Right ventricle myocardium superior (tissue), 1 donor: ENCODE measurements at regions not wholly inside any gene's neighbourhood (a gene's known extent, or its start where the extent isn't known, plus 50 kb on each side); places are given as distances from the start of the nearest gene placed in this dataset.
"Not testable (repeated sequence)": the region's sequence is repeated elsewhere in the genome, so short reads cannot be mapped to it uniquely, and the experiment has no call there.

ENCODE experiments used
- ATAC-seq: fragments of 200-7000 bp; cut with Tn5 transposase; one replicate; pipeline ENCODE4 v1.9.1; 2020; ENCODE audit warnings: mild to moderate bottlenecking; ENCODE audit not compliant: poor library complexity
- DNase-seq: peaks from one replicate; pipeline ENCODE4 v3.0.0-alpha.2; 2020
- intact Hi-C: fragments of 100-400 bp; cut with DNase I; formaldehyde crosslinking; loops from one replicate; pipeline ENCODE4 v1.11.2; 2022
- donor health status: DM: no; HTN: yes; CAD: no; lungs with severe emphysema.

DNA sequence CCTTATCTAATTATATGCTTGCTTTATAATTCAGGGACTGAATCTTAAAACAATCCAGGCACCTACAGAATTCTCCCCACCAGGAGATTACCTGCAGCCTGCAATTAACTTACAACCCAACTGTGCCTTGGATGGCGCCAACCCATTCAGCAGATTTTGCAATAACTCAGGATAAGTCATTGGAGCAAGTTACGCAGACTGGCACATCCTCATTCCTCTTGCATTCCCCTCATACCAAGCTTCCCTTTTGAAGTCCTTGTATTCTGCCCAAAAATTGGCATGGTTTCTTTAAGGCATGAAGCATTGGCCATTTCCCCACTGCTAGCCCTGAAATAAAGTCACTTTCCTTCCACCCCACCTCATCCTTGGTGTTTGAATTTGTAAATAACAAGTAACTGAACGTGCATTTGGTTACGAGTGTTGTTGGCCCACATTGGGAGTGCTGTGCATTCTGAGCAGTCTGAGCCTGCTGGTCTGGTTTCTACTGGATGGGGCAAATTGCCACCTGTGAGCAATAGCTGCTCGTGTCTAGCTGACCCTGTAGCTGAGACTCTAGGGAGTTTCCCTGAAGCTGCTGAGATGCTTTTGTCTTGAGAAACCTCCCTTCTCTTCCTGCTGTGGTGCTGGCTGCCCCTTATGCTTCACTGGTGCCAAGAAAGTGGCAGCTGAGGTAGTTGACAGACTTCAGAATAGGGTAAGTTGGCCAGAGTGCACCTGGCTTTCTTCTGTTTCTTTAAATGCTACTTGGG is 99.2 kb upstream of the SCAF11 start:
- intact Hi-C loops: no loop called here
- DNase-seq: no peak
- ATAC-seq: no peak

DNA sequence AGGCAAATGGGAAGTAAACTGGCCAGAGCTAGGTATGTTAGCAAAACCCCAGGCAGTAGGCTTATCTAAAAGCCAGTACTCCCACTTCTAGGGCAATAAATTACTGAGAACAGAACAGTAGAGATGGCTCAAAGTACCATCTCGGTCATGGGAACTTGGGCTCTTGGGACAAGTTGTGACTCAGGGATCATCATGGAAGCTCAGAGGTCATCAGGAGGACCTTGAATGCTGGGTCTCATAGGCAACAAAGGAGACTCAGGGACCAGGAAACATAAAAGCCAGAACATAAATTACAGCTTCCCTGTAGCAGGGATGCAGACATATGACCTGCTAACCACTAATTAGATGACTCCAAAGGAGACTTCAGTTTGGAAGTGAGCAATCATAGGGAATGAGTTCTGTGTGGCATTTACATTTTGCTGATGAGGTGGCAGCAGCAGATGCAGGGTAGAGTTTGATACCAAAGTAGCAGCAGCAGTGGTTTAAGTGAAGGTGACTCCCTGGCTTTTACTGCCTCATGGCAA is 97.6 kb upstream of the SCAF11 start:
- intact Hi-C loops: no loop called here
- DNase-seq (no peak), ATAC-seq (no peak)

DNA sequence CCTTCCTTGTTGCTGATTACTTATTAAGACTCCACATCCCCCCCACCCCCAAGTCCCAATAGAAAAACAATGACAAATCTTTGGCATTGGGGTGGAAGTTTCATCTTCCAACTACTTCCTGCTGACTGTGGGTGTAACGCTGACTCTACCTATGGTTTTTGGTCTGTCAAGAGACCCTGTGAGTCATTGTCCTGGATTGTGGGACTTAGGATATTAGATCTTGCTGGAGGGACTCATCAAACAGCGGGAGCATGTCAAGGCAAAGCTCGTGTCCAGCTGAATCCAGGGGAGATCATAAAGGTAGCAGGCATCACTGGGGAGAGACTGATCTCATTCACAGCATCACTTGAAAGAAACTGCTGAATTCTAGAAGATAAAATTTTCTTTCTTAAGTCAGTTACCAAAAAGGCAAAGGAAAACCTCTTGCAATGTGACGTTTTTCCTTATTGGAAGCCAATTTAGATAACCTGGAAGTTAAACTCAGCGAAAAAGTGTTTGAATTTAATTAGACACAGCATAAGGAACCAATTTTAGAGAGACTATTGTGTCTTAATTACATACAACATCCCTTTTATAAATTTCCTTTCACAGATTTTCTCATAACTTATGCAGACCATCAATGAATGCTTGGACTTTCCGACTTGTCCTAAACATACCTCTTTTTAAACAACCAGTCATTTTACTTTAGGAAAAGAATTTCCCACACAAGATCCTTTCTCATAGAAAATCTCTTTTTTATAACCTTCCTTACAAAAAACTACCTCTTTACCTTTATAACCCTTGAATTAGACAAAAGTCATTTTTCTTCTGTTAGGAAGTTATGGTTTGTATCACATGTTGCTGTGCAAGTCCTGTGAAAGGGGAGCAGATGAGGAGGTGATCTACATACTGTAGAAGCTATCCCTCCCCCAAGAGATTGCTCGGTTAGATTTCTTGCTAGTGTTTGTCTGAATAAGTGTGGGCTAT is 94.6 kb upstream of the SCAF11 start:
- DNase-seq (no peak), ATAC-seq (no peak)
- intact Hi-C loops: no loop called here

DNA sequence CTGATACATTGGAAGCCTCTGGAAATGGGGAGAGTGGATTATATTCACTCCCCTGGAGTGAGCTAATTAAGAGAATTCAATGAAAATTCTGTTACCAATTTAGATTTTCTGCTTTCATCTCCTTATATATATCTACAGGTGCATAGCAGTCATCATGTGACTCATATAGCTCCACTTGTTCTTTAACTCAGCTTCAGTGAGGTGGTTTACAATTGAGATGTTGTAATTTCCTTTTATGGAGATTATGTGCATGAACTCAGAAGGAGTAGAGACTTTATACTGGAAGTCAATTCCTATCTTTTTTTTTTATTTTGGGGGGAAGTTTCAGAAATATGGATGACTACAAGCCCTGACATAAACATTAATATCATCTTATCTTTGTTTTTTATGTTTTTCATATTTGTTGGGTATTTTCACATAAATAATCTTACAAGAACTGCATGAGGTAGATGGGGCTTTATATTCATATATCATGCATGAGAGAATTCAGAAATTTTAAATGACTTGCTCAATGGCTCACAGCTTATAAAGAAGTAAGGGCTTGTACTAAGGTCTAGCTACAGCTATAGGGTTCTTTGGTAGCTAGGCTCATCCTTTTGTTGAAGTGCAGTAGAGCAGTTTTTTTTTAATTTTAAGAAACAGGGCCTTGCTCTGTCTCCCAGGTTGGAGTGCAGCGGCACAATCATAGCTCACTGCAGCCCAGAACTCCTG is 92.3 kb upstream of the SCAF11 start:
- intact Hi-C loops: no loop called here
- no peak for ATAC-seq
- no peak for DNase-seq

DNA sequence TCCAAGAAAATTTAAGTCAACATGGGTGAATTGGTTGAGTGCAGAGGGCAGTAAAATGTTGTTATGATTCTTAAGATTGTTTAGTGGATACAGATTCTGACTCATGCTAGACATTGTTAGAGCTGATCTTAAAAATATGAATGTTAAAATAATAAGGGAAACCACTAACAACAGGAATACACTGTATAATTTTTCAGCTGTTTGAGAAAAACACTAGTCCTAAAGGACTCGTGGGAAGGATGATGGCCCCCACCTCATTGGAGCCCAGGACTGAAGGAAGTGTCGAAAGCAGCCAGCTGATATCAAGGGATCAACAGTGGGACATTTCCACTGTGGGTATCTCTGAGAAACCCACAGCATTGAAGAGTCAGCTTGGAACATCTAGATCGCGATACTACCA is 82.9 kb upstream of the SCAF11 start:
- intact Hi-C loops: no loop called here
- no peak for DNase-seq
- ATAC-seq: no peak

DNA sequence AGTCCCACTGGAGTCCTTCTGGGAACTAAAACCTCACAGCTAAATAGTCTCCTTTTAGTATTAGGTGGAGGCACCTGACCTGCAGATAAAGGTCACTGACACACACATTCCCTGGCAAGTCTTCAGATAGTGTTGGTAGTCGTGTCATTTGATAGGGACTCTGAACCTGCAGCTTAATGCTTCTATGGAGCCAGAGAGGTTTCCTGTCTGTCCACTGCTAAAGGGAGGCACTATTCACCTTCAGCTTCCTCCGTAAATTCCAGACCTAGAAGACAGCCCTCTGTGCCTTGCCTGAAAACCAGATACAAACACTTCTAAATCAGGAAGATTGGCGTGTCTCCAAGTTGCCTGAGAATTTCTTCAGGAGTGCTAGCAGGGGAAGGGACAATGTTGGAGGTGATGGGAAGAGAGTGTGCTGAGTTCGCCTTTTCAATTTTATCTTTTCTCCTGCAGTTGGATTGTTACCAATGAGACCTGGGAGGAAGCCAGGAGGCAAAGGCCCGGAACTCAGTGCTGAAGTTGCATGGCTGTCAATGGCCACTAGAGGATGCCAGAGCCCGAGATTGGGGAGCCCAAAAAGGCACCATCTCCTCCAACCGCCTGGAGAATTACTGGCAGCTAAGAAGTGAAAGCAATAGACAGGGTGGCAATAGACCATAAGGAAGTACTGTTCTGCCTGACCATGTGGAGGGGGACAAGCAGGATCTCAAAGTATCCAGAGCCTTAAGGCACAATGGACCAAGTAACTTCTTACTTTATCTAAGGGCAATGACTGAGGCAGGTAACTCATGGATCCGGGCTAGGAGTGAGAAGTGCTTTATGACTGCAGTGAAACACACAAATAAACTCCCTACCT is 81.6 kb upstream of the SCAF11 start:
- intact Hi-C loops: no loop called here
- DNase-seq: peak; percentile 60
- peak; percentile 96 for ATAC-seq

DNA sequence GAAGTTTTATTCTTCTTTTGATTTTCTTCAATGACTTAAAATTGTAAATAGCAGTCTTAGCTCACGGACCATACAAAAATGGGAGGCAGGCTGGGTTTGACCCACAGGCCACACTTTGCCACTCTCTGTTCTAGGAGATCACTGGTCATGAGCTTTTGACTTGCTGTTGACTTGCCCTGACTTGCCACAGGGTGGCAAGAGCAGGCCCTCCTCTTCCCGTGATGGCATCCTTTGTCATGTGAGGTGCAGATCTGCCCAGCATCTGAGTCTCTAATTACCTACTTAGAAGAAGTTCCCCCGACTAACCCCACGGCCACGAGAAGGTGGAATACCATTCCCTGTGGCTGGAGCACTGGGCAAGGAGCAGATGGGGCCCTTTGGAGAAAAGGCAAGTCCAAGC is 81.0 kb upstream of the SCAF11 start:
- DNase-seq (no peak), ATAC-seq (peak; percentile 36)
- intact Hi-C loops: no loop called here

DNA sequence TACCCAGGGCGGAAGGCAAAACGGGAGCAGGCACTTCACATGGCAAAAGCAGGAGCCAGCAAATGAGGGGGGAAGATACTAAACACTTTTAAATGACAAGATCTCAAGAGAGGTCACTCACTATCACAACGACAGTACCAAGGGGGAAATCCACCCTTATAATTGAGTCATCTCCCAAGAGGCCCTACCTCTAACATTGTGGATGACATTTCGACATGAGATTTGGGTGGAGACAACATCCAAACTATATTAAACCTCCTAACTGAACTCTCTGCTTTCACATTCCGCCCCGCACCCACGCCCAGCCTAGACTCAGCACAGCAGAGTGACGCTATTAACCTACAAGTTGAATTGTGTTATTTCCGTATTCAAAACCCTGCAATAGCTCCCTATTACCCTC is 76.7 kb upstream of the SCAF11 start:
- intact Hi-C loops: no loop called here
- DNase-seq (no peak), ATAC-seq (no peak)

DNA sequence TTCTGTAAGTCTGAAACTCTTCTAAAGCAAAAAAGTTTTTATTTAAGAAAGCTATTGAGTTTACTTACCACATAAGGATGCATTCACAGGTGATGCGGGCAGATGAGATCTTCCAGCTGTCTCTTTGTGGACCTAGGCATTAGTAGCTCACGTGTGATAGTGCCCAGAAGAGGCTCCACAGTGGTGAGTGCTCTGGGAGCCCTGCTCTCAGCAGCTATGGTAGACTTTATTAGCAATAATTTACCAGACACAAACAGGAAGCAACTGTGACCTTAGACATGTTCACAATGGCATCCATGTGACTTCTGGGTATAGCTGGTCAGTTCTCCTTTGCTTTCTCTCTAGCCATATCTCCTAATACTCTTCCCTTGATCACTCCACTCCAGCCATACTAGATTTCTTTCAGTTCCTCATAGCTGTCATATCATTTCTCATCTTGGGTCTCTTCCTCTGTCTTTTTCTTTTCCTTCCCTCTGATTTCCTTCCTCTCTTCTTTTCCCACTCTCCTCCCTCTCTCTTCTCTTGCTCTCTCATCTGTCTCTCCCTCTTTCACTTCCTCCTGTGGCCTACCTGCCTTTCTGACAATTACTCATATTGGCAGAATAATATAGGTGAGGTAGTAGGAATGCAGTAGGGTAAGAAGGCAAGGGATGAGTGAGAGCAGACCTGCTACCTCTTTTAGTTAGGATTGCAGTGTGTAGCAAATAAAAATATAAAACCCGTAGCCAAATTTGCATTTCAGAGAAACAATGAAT is 75.2 kb upstream of the SCAF11 start:
- no peak for DNase-seq
- intact Hi-C loops: no loop called here
- no peak for ATAC-seq

DNA sequence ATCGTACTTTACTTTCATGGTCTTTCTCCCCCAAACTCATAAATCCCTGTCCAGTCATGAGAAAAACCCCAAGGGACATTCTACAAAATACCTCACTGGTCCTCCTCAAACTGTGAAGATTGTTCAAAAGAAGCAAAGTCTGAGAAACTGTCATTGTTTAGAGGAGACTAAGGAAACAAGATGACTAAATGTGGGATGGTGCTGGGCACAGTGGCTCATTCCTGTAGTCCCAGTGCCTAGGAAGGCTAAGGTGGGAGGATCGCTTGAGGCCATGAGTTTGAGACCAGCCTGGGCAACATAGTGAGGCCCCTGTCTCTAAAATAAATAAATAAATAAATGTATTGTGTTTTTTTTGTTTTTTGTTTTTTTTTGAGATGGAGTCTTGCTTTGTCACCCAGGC is 74.2 kb upstream of the SCAF11 start:
- DNase-seq (no peak), ATAC-seq (no peak)
- intact Hi-C loops: no loop called here

DNA sequence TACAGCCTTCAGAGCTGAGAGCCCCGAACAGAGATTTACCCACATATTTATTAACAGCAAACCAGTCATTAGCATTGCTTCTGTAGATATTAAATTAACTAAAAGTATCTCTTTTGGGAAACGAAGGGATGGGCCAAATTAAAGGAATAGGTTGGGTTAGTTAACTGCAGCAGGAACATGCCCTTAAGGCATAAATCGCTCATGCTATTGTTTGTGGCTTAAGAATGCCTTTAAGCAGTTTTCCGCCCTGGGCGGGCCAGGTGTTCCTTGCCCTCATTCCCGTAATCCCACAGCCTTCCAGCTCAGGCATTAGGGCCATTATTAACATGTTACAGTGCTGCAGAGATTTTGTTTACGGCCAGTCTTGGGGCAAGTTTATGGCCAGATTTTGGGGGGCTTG is 68.3 kb upstream of the SCAF11 start:
- intact Hi-C loops, ATAC-seq, DNase-seq: not testable (repeated sequence)

DNA sequence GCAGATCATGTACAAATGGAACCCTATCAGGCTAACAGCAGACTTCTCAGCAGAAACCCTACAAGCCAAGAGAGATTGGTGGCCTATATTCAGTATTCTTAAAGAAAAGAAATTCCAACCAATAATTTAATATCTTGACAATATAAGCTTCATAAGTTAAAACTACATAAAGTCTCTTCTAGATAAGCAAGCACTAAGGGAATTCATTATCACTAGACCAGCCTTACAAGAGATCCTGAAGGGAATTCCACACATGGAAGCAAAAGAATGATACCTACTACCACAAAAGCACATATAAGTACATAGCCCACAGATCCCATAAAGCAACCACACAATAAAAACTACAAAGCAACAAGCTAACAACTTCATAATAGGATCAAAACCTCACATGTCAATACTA is 60.4 kb upstream of the SCAF11 start:
- intact Hi-C loops: no loop called here
- DNase-seq (no peak), ATAC-seq (no peak)

DNA sequence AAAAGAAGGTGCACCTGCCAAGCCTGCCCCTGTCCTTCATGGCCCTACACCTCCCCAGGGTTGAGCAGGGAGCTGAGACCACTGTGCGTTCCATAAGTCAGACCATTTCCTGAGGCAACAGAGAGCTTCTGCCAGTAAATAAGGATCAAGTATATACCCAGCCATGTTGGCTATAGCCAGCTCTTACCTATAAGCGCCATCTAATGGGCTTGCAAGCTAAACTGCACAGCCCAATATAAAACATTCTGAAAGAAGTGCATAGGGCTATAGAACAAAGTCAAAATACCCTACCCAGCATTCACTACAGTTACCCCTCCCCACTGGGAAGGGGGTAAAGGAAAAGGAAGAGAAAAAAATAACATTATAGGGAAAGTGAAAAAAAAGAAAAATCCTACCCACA is 59.3 kb upstream of the SCAF11 start:
- no peak for ATAC-seq
- intact Hi-C loops: no loop called here

DNA sequence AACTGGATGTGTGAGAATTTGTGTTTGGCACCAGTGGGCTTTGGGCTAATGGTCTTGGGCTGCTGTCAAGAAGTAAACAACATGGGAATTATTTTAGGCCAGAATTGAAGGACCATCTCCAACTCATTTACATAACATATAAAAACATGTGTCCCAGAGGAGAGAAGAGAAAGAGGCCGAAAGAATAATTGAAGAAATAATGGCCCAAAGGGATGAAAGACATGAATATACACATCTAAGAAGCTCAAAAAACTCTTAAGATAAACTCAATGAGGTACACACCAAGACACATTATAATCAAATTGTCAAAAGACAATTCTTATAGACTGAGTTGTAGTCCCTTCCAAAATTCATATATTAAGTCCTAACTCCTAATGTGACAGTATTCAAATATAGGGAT is 56.1 kb upstream of the SCAF11 start:
- intact Hi-C loops: no loop called here
- DNase-seq (no peak), ATAC-seq (no peak)

More for the DNA sequence above, 59.3 kb upstream of the SCAF11 start:
- no peak for DNase-seq

DNA sequence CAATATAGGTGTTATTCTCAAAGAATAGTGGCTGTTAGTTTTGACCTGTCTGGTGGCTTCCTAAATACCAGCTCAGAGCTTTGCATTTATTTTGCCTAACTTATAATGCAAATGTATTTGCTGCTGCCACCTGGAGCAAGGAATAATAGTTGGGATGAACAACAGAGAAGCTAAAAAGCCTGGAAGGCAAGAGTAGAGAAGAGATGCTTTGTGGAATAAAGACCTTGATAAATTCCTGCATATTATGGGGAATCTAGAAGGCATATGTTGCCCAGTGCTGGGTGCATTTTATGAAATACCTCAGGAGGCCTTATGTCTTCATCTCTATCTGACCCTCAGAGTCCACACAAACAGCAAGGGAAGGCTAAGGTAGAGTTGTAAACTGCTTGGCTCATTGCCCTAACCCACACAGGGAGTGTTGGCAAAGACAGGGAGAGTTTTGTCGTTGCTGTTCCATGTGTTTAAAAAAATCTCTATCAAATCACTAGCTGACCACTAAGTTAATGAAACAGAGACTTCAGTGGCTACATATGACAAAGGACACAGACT is 53.7 kb upstream of the SCAF11 start:
- intact Hi-C loops: no loop called here
- DNase-seq: no peak
- ATAC-seq: no peak
